ENCODE measurements at regions not wholly inside any gene's neighbourhood (a gene's known extent, or its start where the extent isn't known, plus 50 kb on each side); places are given as distances from the start of the nearest gene placed in this dataset.

- peaks cover 4 to 10% of the 10 kb centered on the region in 2 experiments; a peak in 2 of 4 replicates for H3K9me3 ChIP-seq (ENCODE audit: control insufficient read depth in 1 of 2, insufficient read depth in 1 of 2, low read depth in 1 of 2, low read length in 2 of 2)
- H3K36me3 ChIP-seq (ENCODE audit: control insufficient read depth in 1 of 2, insufficient read depth in 2 of 2, low read length in 2 of 2), result no peaks in the 10 kb centered on the region
- H3K4me3 ChIP-seq (replicated peaks in 1 of 2; ENCODE audit: low read depth in 1 of 2, low read length in 2 of 2), result no peak overlapping the region
- ChIA-PET POLR2A (no interaction called here), RAD21 (ENCODE audit: low non-redundant PET in 1 of 2, low total read pairs in 2 of 2, uncharacterized antibody in 2 of 2, unreplicated experiment in 2 of 2) (no interaction called here), CTCF (interaction anchor here (5.0 kb wide), 1 partner anchor 327 kb away, joined by 41 read pairs; no protein-coding TSS in a partner anchor)
- H3K4me2 ChIP-seq (ENCODE audit: low read length), result no peak overlapping the region
- H3K27ac ChIP-seq (ENCODE audit: low read depth, low read length), result no peak overlapping the region
- no TSS peak for BruUV-seq (replicated peaks)
- DNase-seq (ENCODE audit: low read depth, low spot score) (no peak), ATAC-seq (peak; percentile 50; the same call in 1 of the 2 replicates)
- H4K20me1 ChIP-seq (ENCODE audit: insufficient read depth), result no peaks in the 10 kb centered on the region
- TF ChIP-seq JUND (IDR thresholded peaks at IDR 0.05) (no peak), RAD21 (IDR thresholded peaks at IDR 0.05; ENCODE audit: low read depth) (no peak), EZH2 (IDR thresholded peaks at IDR 0.05) (no peak), EZH2phosphoT487 (IDR thresholded peaks at IDR 0.05; ENCODE audit: borderline replicate concordance) (no peak), ATF3 (IDR thresholded peaks at IDR 0.05) (no peak), SIN3A (IDR thresholded peaks at IDR 0.05; ENCODE audit: low read depth) (no peak), REST (IDR thresholded peaks at IDR 0.05; ENCODE audit: low read depth) (no peak), CBX3 (IDR thresholded peaks at IDR 0.05; ENCODE audit: low read depth) (no peak), ZNF274 (IDR thresholded peaks at IDR 0.05; ENCODE audit: low read depth, low read length) (no peak), POLR2AphosphoS5 (IDR thresholded peaks at IDR 0.05; ENCODE audit: low read depth, low read length) (no peak), POLR2A (IDR thresholded peaks at IDR 0.05; ENCODE audit: borderline replicate concordance, extremely low read depth, insufficient read depth, insufficient read length) (no peak), TCF7L2 (IDR thresholded peaks at IDR 0.05; ENCODE audit: borderline replicate concordance, extremely low read depth, insufficient read depth, insufficient read length) (no peak), EGR1 (IDR thresholded peaks at IDR 0.05; ENCODE audit: low read depth) (no peak), MAX (IDR thresholded peaks at IDR 0.05) (no peak), ZFX (IDR thresholded peaks at IDR 0.05) (no peak), ZBTB33 (IDR thresholded peaks at IDR 0.05; ENCODE audit: extremely low read depth, insufficient replicate concordance, low read length) (no peak), YY1 (IDR thresholded peaks at IDR 0.05; ENCODE audit: extremely low read depth, insufficient replicate concordance, low read depth, low read length) (no peak), CEBPB (IDR thresholded peaks at IDR 0.05; ENCODE audit: low read depth) (no peak)
- H3K9me2 ChIP-seq (ENCODE audit: insufficient read depth), result no peaks in the 10 kb centered on the region
- no peaks in the 10 kb centered on the region for H3K79me2 ChIP-seq (ENCODE audit: insufficient read depth, low read length)
- H3K4me1 ChIP-seq (ENCODE audit: control insufficient read depth in 1 of 2, insufficient read depth in 2 of 2, low read length in 2 of 2), result no peaks in the 10 kb centered on the region
- intact Hi-C loops (cut with micrococcal nuclease), result loop anchor here (5.0 kb wide), 1 partner anchor 476 kb away; no protein-coding TSS in a partner anchor
- no peak overlapping the region for H2AFZ ChIP-seq (ENCODE audit: low read depth, low read length, poor library complexity, severe bottlenecking)
- H3K9ac ChIP-seq (ENCODE audit: low read length), result no peak overlapping the region
- H3K27me3 ChIP-seq (ENCODE audit: insufficient read depth, low read length), result peaks cover 22% of the 10 kb centered on the region; the same call in 1 of the 2 replicates
These were observed 161.3 kb upstream of the DAPK1 start for GRCh38 chr9:87336407-87336806.

Measured in HCT116 (cell line).